Hematopoietic multipotent progenitor cell treated with erythropoietin and hydrocortisone succinate and interleukin-3 and kit ligand, for 6 days (in vitro differentiated cells): ENCODE measurements at regions not wholly inside any gene's neighbourhood (a gene's known extent, or its start where the extent isn't known, plus 50 kb on each side); places are given as distances from the start of the nearest gene placed in this dataset.
"Not testable (repeated sequence)": the region's sequence is repeated elsewhere in the genome, so short reads cannot be mapped to it uniquely, and the experiment has no call there.

Source experiments
- DNase-seq: peaks from one replicate; pipeline ENCODE4 v3.0.0-alpha.2; 2015

DNA sequence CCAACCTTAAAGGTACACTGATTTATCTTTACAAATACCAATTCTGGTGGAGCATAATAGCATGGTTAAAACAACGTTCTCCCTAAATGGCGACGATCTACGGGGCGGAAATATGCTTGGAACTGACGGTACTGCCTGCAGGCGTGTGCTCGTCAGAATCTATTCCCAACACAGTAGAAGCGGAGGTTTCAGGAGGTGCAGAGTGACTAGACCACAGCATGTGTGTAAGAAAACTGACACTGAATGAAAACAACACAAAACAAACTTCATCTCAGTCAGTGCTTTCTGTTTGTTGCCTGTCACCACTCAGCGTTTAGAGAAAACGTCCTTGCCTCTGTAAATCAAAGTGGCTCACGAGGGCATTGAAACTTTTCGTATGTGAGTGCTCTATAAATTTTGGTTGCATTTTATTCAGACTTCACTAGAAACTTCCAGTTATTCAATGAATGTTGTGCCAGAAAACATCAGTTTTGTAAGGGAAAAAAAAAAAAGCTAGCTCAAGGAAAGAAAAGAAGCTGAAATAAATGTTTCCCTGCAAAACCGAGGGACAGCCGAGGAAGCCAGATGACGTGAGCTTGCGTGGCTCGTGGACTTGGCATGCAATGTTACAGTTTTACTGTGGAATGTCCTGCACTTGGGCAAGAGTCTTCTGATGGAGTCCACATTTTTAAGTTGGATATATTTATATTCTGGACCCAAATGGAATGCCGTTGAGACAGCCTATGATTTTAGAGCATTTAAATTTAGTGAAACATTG is 210.4 kb downstream of the LAT start:
- DNase-seq = not testable (repeated sequence)

DNA sequence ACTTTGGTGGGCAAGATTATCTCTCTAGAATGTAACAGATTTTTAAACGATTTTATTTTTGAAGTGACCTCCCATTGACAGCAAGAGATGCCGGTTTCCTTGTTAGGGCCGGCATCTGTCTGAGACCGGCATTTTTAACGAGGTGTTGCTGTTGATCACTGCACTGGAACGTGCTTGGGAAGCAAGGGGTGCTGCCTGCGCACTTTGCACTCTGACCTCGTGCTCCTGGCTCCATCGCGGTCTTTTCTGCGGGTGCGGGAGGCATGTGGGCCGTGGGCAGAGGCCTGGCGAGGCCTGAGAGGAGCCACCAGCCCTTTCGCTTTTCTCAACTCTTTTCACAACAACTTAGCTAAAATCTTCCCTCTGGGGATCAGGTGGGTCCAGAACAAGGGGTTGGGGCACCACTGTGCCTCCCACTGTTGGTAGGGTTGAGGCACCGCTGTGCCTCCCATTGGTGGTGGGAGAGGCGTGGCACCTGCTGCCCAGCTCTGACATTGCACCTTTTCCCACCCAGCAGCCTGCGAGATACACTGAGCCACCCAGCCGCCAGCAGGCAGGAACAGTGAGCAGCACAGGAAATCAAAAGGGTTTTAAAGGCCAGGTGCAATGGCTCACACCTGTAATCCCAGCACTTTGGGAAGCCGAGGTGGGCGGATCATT is 209.5 kb downstream of the LAT start:
- DNase-seq = not testable (repeated sequence)

DNA sequence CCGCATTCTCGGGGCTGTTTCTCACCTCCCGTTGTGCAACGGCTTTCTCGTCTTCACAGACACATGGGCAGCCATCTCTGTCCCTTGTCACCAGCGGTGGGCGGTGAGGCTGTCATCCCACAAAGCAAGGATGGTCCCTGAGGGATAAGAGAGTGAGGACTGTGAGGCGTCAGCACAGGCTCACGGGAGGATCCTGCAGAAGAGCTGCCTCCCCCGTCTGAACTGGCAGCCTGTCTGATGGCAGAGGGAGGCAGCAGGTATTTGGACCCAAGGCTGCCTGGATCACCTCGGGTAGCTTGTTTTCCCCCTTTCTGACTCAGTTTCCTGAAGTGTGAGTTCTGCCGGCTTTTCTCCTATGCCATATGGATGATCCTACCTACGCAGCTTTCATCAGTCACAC is 208.8 kb downstream of the LAT start:
- DNase-seq = not testable (repeated sequence)

DNA sequence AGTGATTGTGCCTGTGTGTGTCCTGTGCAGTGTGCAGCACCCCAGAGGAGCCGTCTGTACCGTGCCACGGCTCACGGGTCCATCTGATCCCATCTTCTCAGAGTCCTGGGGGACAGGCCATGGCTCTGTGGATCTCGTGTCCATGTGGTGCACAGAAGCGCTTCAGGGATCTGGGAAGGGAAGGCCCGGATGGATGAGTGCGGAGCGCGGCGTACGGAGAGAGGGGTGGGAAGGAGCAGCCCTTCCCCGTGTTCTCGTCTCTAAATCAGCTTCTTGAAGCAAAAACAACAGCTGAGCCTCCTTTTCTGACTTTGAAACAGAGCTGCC is 208.4 kb downstream of the LAT start:
- not testable (repeated sequence) for DNase-seq

DNA sequence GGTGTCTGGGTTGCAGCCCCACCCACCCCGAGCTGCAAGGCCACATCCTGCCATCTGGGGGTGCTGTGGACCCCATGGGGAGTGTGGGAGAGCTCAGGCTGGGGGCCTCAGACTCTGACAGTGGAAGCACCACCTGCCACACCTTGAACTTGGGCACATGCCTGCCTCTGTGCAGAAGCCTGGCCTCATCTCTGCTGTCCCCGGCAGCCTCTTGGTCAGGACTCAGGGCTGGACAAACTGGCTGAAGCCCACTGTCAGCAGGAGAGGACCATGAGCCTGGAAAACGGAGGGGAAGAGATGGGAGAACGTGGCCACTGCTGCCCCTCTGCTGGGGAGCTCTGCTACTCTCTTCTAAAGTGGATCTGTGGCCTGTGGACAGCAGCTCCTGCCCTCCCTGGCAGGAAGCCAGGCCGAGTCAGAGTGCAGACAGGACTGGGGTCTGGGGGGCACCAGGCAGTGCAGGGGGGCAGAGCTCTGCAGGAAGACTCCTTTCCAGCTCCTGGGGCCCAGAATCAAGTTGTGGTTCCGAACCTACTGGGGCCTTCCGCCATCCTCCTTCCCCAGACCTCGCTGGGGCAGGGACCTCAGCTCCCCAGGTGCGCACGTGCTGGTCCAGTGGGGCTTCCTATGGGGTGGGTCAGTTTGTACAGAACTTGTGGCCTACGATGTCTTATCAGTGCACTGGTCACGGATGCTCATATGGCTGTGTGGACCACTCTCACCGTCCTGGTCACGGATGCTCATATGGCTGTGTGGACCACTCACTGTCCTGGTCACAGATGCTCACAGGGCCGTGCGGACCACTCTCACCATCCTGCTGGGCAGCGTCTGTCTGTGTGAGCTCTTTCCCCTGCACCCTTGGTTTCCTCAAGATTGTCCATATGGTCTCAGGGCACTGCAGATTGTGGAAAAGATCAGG is 207.7 kb downstream of the LAT start:
- DNase-seq = peak; percentile 7

DNA sequence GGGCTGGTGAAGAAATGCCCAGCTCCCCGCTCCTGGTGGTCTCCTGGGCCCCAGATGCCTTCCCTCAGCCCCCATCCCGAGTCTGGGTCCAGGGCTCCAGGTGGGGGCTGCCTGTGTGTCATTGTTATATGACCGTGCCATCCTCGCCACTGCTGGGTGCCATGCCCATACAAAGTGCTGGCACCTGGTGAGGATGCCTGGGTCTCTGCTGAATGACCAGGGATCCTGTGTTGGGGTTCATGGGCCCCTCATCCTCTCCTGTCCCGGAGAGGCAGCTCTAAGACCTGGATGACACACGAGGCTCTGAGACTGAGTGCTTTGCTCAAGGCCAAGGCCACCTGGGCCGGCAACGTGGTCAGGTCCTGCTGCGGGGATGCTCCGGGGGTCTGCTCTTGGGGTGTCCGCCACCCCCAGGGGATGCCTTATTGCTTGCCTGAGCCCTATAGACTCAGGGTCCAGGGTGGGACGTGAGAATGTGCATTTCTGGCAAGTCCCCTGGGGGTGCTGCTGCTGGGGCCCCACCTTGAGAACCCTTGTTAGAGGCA is 206.9 kb downstream of the LAT start:
- DNase-seq = not testable (repeated sequence)

DNA sequence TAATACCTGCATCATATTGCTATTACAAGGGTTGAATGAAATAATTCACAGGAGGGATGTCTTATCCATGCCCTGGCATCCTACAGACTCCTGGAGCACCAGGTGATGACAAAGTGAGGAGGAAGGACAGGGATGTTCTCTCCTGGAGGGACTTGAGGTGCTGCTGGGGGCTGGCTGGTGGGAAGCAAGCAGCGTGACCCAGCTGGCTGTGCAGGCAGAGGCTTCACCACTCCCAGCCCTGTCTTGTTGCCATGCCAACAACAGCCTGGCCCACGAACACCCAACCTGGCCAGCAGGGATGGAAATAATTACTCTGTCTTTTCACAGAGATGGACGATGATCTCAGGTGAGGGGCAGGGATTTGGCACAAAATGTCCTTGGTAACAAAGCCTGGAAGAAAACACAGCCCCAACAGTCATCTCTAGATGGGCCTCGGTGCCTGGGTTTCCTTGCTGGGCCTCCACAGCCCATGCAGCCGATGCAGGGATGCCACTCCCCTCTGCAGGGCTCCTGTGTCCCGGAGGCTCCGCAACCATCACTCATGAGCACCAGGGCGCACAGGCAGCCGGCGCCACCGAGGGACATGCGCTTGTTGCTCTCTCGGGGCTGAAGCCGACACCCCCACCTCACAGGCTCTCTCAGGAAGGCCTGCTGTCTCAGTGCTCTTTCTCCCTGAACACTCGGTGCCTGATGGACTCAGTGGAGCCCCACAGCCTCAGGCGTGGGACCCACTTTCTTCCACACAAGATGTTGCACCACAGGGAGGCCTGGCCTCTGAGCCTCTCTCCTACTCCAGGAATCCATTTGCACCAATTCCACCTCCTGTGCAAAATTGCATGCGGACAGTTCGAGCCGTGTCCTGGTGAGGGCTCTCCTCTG is 205.9 kb downstream of the LAT start:
- not testable (repeated sequence) for DNase-seq

DNA sequence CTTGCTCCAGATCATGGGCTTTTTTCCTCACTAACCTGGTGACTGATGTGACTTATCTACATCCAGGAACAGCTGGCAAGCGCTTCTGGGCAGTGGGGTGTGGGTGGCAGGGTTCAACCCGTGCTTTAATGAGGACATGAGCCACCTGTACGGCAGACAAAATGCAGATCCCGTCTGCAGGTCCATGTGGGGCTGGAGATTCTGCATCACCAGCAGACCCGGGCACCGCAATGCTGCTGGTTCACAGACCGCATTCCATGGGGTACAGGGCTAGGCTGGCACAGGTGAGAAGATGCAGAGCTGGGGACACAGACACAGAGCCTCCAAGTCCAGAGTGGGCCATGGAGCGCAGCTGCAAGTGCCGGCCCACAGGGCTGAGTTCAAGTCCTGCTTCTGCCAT is 204.0 kb downstream of the LAT start:
- not testable (repeated sequence) for DNase-seq

DNA sequence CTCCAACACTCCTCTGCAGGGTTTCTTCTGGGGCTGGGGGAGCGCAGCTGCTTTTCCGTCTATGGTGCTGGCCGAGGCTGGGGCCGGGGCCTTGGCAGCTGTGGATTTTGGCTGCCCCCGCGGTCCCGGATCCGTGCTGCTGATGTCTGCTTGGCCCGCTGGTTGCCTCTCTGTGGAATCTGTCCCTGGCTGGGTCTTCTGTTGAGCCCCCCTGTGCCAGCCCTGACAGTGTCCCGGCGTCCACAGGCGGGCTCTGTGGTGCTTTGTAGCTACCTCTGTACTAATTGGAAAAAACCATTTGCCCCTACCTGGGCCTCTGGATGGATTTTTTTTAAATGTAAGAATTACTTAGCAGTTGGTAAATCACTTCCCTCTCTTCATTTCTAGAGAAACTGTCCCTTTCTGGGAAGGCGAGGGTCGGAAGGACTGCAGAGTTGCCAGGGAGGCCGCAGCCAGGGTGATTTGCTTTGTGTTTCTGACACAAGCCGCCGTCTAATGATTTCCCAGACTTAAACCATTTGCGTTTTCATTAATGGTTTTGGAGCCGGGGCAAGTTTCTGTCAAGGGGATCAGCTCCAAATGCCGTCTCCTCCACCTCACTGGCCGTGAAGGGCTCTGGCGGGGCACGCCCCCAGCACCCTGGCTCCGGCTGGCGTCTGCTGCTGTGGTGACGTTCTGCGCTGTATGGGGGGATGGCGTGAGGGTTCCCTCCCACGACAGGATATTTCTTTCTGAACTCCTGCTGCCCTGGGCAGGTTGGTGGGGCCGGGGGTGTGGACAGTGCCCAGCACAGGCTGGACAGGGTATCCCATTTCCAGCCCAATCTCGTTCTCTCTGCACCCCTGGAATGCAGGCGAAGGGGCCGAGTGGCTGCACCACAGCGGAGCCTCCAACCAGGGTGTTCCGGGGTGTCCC is 201.7 kb downstream of the LAT start:
- DNase-seq = not testable (repeated sequence)

DNA sequence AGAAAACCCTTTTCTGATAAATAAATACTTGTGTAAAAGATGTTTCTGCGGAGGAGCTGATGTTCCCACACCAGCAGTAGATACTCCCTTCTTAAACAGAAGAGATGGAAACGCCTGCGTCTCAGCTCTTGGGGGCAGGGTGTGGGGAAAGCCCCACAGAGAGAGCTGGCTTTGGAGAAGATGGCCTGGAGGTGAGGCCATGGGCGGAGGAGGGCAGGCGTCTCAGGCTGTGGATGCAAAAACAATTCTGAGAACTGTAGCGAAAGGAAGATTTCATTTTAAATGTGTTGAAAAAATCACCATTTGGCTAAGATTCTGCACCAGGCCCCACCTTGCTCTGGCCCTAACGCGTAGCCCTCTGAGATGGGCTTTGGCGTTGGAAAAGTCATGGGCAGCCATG is 201.0 kb downstream of the LAT start:
- DNase-seq = not testable (repeated sequence)

DNA sequence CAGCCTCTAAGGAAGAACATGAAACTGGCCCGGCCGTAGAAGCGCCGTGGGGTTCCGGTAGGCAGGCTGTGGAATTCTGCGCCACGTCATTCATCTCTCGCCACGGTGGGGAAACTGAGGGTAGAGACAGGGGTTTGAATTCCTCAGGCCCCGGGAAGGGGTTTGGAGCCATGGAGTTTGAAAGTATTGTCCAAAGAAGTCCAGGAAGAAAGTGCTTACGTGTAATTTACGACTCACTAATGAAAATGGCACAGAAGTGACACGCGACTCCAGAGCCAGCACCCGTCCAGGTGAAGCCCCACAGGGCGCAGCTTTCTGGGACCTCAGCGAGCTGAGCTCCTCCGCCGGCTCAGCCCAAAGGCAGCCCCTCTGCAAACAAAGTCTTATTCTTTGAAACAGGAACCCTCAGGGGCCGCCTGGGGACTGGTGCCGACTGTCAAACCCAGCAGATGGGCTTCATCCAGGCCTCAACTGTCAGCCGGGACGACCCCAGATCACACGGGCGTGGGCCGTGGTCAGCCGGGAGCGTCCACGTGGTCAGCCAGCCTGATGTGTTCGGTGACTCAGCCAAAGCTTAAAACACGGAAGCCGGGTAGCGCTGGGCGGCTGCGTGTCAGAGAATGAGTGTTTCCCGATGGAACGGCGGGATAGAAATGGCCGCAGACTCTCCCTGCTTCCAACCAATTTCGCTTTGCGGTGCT is 200.0 kb downstream of the LAT start:
- DNase-seq = not testable (repeated sequence)

DNA sequence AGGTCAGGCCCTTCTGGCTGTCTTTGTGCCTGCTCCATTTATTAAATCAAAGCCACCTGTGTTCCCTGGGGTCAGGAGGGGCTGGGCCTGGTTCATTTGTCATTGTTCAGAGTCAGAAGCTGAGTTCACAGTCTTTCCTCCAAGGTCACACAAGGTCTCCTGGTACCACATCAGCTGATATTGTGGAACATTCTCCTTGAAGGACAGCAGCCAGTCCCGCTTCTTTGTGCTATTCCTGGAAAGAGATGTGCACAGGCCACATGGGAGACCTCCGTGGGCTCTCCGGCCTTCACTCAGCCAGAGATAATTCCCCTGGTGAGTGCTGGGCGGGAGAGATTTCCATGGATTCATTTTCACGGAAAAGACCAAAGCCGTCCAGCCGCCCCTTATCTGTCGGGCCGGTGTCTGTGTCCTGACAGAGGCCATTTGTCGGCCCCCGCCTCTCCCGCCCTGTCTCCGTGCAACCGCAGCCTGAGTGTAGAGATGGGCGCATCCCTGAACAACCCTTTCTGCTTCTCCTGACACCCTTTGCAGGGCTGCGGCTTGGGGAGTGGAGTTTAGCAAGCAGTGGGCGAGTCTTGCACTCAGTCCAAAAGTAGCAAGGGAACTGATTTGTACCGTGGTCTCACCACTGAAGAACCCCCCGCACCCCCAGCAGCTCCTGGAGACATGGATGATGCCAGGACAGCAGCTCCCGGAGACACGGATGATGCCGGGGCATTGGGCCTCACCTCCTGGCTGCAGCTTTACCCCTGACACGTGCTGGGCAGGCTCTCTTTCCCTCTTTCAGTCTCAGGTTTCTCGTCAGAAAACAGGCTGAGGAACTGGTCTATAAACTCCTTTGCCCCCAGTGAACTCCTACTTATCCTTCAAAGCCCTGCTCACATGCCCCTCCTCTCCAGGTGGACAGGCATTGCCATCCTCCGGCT is 198.4 kb downstream of the LAT start:
- not testable (repeated sequence) for DNase-seq

DNA sequence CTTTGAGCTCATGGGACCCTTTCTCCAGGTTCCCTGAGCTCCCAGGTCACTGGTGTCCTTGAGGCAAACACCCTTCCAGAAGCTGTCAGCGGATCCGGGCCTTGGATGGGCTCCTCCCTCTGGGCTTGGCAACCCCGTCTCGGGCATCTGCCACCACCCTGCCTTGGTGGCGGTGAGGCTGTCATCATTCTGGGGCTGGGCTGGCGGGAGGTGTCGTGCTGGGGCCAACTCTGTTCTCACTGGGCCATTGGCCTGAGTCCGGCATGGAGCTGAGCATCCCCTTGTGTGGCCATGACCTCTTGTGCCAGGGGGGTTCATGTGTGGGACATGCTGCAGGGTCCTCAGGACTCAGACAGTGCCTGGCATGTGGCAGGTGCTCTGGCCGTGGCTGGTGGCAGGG is 197.6 kb downstream of the LAT start:
- no peak for DNase-seq

DNA sequence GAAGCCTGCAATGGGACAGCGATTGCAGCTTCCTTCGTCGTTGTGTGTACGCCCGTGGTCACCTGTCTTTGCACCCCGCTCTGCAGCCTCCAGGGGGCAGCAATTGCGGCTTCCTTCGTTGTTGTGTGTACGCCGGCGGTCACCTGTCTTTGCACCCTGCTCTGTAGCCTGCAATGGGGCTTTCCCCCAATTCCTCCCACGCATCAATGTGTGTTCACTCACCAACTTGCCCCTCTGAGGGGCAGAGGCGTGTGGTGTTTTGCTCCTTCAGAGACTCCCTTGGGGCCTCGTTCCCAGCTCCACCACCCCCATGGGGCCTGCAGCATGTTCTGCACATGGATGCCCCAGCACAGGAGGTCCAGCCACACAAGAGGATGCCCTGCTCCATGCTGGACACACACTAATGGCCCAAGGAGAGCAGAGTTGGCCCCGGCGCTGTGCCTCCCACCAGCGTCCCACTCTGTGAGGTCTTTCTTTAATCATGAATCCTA is 197.1 kb downstream of the LAT start:
- DNase-seq = not testable (repeated sequence)

DNA sequence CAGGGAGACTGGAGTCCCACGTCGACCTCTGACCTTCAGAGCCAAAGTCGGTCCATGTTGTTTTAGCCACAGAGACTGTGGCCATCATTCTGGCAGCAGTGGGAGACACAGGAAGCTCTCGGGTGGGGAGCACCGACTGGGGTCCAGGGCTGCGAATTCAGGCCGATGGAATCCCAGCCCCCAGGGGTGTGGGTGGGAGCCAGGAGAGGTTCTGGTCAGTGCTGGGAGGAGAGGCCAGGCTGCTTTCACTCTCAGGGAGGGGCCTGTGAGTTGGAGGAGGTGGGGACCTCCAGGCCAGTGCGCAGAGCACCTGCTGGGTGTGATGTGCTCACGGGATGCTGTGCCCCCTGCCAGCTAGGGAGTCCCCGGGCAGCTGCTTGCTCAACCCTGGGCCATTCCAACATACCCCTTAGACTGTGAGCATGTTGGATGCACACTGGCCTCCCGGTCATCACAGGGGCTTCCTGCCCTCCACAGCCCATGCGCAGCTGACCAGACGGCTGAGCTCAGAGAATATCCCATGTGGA is 196.5 kb downstream of the LAT start:
- DNase-seq = not testable (repeated sequence)

DNA sequence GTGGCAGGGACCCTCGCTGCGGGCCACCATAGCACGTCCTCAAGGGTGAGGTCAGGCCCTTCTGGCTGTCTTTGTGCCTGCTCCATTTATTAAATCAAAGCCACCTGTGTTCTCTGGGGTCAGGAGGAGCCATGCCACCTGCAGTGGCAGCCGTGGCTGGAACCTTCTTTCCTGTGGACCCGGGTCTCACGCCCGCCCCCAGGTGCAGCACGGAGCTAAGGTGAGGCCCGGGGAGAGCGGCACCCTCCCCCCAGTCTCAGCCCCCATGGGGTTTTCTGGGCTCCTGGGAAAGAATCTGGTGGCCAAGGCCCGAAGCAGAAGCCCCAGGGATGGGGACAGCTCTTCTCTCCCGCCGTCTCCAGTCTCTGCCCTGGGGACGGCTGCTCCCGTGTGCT is 195.4 kb downstream of the LAT start:
- DNase-seq = not testable (repeated sequence)

DNA sequence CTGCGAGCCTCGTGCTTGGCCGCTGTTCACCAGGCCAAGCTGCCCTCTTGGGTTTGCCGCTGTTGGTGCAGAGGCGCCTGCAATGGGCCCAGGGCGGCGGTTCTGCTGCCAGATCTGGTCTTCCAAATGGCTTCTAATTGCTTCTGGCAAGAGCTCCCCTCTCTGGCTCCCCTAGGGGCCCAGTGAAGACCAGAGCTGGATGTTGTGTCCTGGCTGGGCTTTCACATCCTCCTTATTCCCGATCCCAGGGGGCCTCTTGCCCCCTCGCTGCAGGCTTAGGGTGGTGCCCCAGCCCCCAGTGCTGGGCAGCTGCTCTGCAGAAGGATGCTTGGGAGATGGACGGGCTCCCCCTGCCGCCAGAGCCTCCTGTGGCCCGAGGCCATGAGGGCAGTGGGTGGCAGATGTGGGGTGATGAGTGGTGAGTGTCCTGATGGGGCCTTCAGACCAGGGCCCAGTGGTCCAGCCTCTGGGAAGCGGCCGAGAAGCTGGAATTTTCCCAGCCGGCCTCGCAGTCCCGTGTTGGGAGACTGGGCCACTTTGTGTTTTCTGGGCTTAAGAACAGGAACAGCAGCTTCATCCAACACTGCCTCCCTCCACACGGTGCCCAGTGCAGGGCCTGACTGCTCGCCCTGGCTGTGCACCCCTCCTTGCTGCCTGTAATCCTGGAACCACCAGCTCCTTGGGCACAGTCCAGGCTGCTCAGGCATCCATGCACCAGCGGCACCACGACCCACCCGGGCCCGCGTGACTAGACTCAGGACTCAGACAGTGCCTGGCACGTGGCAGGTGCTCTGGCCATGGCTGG is 194.8 kb downstream of the LAT start:
- DNase-seq = not testable (repeated sequence)
